ENCODE measurements at regions not wholly inside any gene's neighbourhood (a gene's known extent, or its start where the extent isn't known, plus 50 kb on each side); places are given as distances from the start of the nearest gene placed in this dataset.
"Not testable (repeated sequence)": the region's sequence is repeated elsewhere in the genome, so short reads cannot be mapped to it uniquely, and the experiment has no call there.

DNA sequence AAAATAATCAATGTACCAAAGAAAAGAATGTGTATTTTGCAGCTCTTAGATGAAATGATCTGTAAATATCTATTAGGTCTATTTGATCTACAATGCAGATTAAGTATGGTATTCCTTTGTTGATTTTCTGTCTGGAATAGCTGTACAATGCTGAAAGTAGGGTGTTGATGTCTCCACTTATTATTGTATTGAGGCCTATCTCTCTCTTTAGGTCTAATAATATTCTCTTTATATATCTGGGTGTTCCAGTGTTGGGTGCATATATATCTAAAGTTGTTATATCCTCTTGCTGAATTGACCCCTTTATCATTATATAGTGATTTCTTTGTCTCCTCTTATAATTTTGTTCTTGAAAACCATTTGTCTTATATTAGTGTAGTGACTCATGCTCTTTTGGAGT lies 885.5 kb upstream of the FOXG1 start:
- POLR2A ChIA-PET = no interaction called here
- DNase-seq (ENCODE audit: extremely low spot score) = no peak
- CTCF ChIA-PET = interaction anchor here (1.0 kb wide), 1 partner anchor 10 kb away, joined by 3 read pairs; no protein-coding TSS in a partner anchor
- TF ChIP-seq CTBP1 (IDR thresholded peaks at IDR 0.05; ENCODE audit: borderline replicate concordance) (no peak), L3MBTL2 (conservative IDR thresholded peaks at IDR 0.05) (no peak), SUZ12 (IDR thresholded peaks at IDR 0.05) (no peak), BHLHE40 (IDR thresholded peaks at IDR 0.05; ENCODE audit: borderline replicate concordance) (no peak), LEF1 (IDR thresholded peaks at IDR 0.05; ENCODE audit: borderline replicate concordance) (no peak), ELF4 (IDR thresholded peaks at IDR 0.05) (no peak), NFRKB (IDR thresholded peaks at IDR 0.05) (no peak), HDGF (IDR thresholded peaks at IDR 0.05; ENCODE audit: borderline replicate concordance) (no peak), ARNT (IDR thresholded peaks at IDR 0.05) (no peak), FOXA1 (IDR thresholded peaks at IDR 0.05) (no peak), FOXK2 (IDR thresholded peaks at IDR 0.05) (no peak), TARDBP (IDR thresholded peaks at IDR 0.05) (no peak), SP1 (IDR thresholded peaks at IDR 0.05) (no peak)
- TF ChIP-seq, protein P1, sequence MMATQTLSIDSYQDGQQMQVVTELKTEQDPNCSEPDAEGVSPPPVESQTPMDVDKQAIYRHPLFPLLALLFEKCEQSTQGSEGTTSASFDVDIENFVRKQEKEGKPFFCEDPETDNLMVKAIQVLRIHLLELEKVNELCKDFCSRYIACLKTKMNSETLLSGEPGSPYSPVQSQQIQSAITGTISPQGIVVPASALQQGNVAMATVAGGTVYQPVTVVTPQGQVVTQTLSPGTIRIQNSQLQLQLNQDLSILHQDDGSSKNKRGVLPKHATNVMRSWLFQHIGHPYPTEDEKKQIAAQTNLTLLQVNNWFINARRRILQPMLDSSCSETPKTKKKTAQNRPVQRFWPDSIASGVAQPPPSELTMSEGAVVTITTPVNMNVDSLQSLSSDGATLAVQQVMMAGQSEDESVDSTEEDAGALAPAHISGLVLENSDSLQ (IDR thresholded peaks at IDR 0.05) = no peak

DNA sequence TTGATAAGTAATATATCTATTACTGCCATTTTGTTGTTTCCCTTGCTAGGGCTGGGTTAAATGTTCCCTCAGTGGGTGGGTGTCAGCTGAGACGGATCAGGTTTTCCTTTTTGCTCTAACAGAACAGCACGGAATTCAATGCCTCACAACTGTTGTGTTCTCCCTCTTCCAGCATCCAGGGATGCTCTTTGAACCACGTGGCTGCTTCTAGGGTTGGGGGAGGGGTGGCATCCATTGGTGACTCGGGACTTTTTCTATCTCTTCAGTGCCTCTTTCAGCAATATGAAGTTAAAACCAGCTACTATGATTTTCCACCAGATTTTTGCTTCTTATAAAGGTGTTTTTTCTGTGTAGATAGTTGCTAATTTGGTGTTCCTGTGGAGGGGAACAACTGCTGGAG lies 884.9 kb upstream of the FOXG1 start:
- TF ChIP-seq SP1 (IDR thresholded peaks at IDR 0.05) (no peak), ELF4 (IDR thresholded peaks at IDR 0.05) (no peak), L3MBTL2 (conservative IDR thresholded peaks at IDR 0.05) (no peak)
- CTCF ChIA-PET = no interaction called here
- no peak for DNase-seq (ENCODE audit: extremely low spot score)
- POLR2A ChIA-PET = no interaction called here

DNA sequence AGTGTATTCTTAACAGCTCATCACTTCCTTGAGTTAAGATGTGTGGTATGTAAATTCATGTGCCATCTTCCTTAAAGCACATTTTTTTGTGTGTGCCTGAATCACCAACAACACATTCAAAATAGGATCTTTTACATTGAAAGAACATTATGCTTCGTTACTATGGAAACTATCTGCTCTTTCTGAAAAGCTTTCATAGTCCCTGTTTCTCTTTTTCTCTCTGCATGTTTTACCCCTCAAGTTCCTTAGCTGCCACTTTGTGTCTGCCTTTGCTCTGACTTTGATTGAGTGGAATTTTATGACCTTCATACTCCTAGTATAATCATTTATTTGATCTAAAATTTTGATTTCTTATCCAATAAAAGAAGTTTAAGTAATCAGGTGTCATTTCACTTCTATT lies 880.3 kb upstream of the FOXG1 start:
- ChIA-PET CTCF (no interaction called here), POLR2A (no interaction called here)
- TF ChIP-seq ZNF384 (IDR thresholded peaks at IDR 0.05) (no peak), NFRKB (IDR thresholded peaks at IDR 0.05) (no peak), HDGF (IDR thresholded peaks at IDR 0.05; ENCODE audit: borderline replicate concordance) (no peak), CTBP1 (IDR thresholded peaks at IDR 0.05; ENCODE audit: borderline replicate concordance) (no peak), FOXK2 (IDR thresholded peaks at IDR 0.05) (no peak), TARDBP (IDR thresholded peaks at IDR 0.05) (no peak)
- TF ChIP-seq, protein P1 (IDR thresholded peaks at IDR 0.05) = 0 out of 2 replicates have a peak, but pooled peaks have one; percentile 4
- DNase-seq (ENCODE audit: extremely low spot score) = no peak

DNA sequence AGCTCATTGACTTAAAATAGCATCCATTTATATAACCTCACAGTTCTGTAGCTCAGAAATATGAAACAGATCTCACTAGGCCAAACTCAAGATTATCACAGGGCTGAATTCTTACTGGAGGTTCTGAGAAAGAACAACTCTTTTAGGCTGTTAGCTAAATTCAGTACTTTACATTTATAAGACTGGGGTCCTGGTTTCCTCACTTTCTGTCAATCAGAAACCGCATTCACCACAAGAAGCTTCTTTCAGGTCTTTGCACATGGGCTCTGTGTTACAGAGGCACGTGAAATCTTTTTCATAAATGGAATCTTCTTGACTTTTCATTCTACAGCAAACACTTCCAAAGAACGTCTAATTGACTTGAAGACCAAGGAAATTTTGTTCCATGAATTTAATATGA lies 876.3 kb upstream of the FOXG1 start:
- TF ChIP-seq BHLHE40 (IDR thresholded peaks at IDR 0.05; ENCODE audit: borderline replicate concordance) (no peak), FOXM1 (IDR thresholded peaks at IDR 0.05; ENCODE audit: borderline replicate concordance) (no peak), HDGF (IDR thresholded peaks at IDR 0.05; ENCODE audit: borderline replicate concordance) (no peak), NFRKB (IDR thresholded peaks at IDR 0.05) (no peak), ELF4 (IDR thresholded peaks at IDR 0.05) (no peak), FOXK2 (IDR thresholded peaks at IDR 0.05) (no peak), LEF1 (IDR thresholded peaks at IDR 0.05; ENCODE audit: borderline replicate concordance) (no peak), CTBP1 (IDR thresholded peaks at IDR 0.05; ENCODE audit: borderline replicate concordance) (no peak), SP1 (IDR thresholded peaks at IDR 0.05) (no peak)
- DNase-seq (ENCODE audit: extremely low spot score) = no peak
- ChIA-PET POLR2A (no interaction called here), CTCF (no interaction called here)

DNA sequence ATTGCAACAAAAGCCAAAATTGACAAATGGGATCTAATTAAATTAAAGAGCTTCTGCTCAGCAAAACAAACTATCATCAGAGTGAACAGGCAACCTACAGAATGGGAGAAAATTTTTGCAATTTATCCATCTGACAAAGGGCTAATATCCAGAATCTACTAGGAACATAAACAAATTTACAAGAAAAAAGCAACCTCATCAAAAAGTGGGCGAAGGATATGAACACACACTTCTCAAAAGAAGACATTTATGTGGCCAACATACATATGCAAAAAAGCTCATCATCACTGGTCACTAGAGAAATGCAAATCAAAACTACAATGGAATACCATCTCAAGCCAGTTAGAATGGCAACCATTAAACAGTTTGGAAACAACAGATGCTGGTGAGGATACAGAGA lies 858.1 kb upstream of the FOXG1 start:
- CTCF ChIA-PET; POLR2A ChIA-PET; DNase-seq (ENCODE audit: extremely low spot score): not testable (repeated sequence)

DNA sequence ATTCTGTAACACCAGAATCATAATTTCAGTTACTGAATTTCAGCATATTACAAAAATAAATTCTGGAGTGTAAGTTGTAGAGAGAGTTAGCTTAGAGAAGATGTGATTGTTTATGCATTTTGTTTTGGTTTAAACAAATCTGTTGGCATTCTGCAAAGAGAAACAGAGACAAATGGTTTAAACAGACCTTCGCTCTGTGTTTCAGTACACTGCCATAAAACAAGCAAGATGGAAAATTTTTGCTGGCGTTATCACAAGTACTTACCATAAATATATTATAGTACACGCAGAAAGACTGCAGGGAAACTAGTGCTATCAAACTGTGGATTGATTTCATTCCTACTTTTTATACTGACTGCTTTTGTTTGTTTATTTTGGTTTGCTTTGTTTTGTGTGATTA lies 850.3 kb upstream of the FOXG1 start:
- POLR2A ChIA-PET = no interaction called here
- CTCF ChIA-PET = no interaction called here
- TF ChIP-seq FOXA1 (IDR thresholded peaks at IDR 0.05) (no peak), ELF4 (IDR thresholded peaks at IDR 0.05) (no peak), BHLHE40 (IDR thresholded peaks at IDR 0.05; ENCODE audit: borderline replicate concordance) (no peak), ARNT (IDR thresholded peaks at IDR 0.05) (no peak), SP1 (IDR thresholded peaks at IDR 0.05) (no peak), NFRKB (IDR thresholded peaks at IDR 0.05) (no peak), LEF1 (IDR thresholded peaks at IDR 0.05; ENCODE audit: borderline replicate concordance) (no peak)
- DNase-seq (ENCODE audit: extremely low spot score) = no peak

DNA sequence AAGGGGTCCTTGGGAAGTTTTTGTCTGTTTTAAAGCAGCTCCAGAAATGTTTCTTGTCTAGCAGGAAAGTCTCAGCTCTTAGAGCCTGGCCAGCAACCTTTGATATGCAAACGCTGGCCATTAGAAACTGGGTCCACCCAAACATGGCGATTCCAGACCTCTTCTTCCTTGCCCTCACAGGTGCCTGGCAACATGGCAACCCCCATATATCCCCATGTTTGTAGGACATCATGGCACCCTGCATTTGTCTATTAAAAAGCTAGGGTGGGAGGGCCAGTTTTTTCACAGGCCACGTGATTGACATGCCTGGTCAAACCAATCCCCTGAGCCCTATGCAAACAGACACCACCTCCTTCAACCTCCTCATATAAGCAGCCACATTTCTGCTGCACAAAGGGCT lies 848.7 kb upstream of the FOXG1 start:
- POLR2A ChIA-PET = no interaction called here
- TF ChIP-seq, protein P1 (IDR thresholded peaks at IDR 0.05) = peak; percentile 33; the same call in 1 of the 2 replicates
- TF ChIP-seq TARDBP (IDR thresholded peaks at IDR 0.05) (no peak), L3MBTL2 (conservative IDR thresholded peaks at IDR 0.05) (no peak)
- CTCF ChIA-PET = no interaction called here
- DNase-seq (ENCODE audit: extremely low spot score) = no peak

DNA sequence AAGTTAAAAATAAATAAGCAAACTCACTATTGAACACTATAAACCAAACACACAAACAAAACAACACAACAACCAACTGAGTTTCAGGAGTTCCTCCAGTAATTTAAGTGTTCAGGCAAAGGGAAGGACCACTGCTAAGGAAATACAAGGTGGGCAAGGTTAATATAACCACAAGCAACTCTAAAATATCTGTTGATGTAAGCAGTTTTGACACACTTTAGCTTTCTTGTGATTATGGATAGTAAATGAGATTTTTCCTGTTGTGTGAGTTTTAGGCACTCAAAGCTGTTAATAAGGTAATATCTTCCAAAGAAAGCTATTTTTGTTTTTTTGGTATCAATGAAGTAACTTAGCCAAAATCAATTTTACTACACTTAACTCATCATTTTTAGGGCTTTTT lies 839.1 kb upstream of the FOXG1 start:
- ChIA-PET CTCF (no interaction called here), POLR2A (no interaction called here)
- TF ChIP-seq FOXK2 (IDR thresholded peaks at IDR 0.05) = no peak
- no peak for TF ChIP-seq NFRKB (IDR thresholded peaks at IDR 0.05)
- DNase-seq (ENCODE audit: extremely low spot score) = no peak

Measured in HEK293T (cell line).